Glomerular endothelial cell (primary cell): ENCODE measurements at regions not wholly inside any gene's neighbourhood (a gene's known extent, or its start where the extent isn't known, plus 50 kb on each side); places are given as distances from the start of the nearest gene placed in this dataset.

Experiments used
- DNase-seq: peaks from one replicate; pipeline ENCODE4 v3.0.0-alpha.2; 2011; ENCODE audit warnings: low read depth, low spot score; ENCODE audit errors: extremely low read depth

DNA sequence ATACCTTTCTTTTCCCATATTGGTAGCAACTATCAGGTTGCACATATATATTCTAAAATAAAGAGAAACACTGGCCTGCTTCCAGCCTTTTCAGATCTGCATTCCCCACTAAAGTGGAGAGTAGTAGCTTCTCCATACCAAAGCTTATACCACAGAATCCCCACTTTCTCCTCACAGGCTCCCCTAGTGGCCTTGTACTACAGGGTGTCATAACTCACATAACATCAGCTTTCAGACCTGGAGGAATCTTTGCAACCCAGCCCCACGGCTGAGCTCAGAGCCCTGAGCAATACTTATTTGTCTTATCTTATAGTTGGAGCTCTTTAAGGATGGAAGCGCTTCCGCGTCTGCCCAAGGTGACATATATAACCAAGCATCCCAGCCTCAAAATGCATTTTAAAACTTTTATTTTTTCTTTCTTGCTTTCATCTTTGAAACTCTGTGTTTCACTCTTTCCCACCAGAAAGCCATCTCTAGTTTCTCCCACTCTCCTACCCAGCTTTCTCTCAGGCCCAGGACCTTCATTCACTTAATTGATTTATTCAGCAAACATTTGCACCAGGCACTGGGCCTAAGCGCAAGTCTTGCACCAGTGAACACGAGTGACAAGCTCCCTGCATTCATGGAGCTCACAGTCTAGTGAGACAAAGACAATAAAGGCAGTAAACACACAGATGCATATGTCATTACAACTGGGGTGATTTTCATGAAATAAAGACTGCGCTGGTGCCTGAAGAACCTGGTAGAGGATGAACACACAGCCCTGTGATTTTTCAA, 254.7 kb downstream of the IPO8 start:
- DNase-seq, result no peak

DNA sequence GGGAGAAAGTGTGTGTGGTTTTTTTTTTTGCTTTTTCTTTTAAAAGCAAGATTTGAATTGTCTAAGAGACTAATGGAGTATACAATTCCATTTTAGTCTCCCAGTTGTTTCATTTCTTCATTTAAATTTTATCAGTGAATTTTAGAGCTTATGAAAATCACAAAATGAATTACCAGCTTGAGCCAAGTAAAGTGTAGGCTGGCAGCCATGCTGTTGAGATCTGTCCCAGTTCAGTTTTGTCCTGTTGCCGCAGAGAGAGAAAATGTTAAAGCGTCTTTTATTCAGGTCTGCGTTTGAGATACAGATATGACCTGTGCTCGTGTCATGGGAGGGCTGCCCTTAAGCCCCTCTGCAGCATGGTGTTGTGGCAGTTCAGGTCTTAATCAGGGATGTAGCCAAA, 256.5 kb downstream of the IPO8 start:
- DNase-seq, result no peak

DNA sequence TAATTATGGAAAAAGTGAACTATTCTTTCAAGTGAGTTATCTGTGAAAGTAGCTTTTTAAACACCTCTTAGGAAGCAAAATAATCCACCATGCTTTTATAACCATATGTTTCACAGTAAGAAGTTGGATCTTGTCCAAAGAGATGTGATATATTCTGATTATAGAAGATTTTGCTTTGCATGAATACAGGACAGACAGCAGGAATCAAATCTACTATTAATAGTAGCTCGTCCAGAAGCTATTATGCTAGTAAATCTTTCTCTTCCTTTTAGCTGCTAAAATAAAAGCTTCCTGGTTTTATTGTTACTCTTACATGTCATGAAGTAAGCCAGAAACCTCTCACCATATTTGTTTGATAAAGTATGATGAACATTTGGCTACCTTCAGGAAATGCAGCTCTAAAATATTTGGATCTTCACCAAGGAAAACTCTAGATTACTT, 257.0 kb downstream of the IPO8 start:
- no peak for DNase-seq

DNA sequence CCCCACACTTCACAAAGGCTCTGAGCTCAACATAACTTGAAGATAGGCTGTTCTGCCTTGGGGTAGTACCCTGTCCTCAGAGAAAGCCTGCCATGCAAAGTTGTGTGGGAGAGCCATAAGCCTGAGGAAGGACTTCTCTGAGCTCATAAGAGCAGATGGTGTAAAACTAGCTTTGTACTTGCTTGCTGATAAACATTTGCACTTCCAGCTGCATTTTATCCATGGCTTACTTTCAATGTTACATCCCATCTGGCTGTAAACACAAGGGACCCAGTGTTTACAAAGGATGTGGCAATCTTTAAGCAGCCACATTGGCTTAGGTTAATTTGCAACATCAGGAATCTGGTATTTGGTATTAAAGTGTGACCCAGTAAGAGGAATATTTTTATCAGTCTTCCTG, 258.1 kb downstream of the IPO8 start:
- DNase-seq, result no peak

DNA sequence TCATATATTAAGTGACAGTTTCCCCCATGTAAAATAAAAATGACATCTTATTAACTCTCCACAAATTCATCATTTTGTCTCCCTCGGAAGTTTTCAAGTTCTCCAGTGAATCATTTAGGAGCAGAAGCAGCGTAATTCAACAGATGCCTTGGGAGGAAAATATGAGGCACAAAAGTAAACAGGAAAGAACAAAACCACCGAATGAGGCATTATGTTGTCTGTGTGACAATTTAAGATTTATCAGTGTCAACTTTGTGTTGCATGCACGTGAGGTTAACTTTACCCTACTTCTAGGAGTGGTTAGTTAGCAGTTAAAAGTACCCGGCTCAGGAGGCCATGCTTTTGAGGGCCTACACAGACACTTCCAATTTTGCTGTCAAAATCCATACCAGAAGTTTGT, 258.6 kb downstream of the IPO8 start:
- no peak for DNase-seq

DNA sequence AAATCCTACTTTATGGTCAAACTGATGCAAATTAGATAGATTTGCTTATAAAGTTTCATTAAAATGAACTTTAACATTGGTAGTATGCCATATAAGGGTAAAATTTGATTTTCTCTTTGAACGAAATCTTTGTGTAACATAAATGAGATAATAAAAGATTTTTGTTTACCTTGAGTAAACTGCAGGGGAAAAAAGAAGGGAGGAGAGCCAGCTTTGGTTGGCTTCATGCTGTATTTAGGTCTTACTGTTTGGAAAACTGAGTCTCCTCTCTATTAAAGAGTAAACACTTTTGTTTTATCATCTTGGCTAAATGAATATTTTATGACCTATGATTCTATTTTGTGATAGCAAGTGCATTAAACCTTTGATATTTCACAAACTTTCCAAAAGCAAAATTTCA, 267.6 kb downstream of the IPO8 start:
- no peak for DNase-seq

DNA sequence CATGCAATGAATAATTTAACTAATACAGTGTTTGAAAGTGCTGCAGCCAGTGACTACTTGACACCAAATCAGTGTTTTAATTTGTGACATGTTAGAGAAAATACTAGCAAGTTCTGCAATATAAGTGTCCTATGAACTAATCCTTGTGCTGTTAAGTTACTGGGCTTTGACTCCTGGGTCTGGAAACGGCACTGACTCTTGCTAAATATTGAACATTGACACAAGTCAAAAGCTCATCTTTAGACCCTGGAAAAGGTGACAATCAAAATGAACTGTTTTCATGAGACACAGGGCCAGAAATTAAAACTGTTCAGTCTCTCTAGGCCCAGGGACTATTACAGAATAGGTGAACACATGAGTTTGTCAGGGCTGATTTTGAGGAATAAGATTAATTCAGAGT, 268.1 kb downstream of the IPO8 start:
- DNase-seq, result no peak

DNA sequence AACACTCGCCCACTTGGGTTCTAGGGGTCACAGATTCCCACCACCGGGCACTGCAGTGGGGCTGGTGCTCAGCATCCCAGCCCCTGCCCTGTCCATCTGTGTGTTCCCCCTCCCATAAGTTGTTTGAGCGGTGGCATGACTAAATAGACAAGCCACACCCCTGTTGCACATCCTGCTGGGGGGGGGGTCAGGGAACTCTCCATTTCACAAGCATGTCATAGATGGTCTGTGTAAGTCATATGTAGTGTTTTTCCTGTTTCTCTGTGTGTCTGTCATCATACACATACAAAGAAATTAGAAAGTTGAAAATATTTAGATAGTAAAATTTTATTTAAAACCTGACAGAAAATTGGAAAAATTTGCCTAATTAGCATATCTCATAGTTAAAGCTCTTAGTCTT, 270.2 kb downstream of the IPO8 start:
- no peak for DNase-seq

DNA sequence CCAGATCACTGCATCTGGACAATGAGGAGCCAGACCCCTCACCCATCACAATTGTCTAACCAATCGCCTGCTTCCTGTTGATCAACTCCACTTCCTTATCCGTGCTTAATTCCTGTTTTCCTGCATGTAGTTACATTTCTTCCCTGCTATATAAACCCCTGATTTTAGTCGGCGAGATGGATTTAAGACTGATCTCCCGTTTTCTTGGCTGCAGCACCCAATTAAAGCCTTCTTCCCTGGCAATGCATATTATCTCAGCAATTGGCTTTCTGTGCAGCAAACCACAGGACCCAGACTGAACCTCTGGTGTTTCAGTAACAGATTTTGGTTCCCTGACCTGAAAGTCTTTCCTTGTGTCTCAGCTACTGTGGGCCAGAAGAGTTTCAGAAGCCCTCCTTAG, 272.3 kb downstream of the IPO8 start:
- no peak for DNase-seq

DNA sequence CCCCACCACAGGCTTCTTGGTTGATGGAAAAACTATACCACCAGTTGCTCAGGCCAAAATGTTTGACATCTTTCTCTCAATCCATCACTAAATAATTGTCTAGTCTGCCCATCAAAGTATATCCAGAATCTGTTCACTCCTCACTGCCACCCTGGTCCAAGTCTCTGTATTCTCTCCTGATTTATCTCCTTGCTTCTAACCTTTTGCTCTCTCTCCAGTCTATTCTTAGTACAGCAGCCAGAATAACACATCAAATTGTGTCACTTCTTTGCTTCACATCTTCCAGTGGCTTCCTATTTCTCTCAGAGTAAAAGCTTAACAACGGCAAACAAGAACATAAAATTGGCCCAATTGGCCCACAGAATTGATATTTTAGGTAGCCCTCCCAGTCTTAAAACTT, 272.8 kb downstream of the IPO8 start:
- no peak for DNase-seq

DNA sequence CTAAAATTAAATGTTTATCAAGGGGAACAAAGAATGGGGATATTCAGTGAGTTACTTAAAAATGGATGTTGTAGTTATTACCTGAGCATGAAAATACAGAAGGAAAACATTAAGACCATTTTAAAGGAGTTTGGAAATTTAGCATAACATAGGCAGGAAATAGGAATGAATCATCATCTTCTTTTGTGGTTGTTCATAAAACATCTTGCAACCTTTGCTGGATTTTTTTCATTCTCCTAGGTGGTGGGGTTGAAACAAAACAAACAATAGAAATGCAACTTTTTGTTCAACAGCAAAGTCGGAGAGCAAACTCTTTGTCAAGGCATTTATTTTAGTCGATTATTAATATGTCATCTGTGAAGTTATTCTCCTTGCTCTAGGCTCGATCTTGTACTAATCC, 275.1 kb downstream of the IPO8 start:
- no peak for DNase-seq

DNA sequence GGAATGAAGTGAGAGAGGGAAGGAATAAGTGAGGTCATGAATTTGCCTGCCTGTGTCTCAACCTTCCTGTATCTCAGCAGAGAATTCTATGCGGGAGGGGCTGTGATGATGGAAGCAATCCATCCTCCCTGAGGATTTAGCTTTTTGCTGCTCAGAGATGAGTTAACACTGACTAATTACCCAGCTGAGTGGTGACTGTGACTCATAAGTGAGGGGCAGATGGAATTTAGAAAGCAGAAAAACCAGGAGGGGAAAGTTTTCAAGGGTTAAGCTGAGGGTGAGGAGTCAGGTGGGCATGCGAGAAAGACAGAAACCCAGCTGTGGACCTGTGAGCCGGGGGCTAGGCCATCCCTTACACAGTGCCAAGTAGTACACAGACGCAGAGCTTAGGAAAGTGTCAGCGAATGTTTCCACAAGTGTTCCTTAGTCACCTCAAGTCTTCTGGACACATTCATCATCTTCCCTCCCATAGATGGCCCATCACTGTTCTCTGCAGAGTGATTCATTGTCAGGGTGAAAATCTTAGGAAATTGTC, 277.9 kb downstream of the IPO8 start:
- no peak for DNase-seq

DNA sequence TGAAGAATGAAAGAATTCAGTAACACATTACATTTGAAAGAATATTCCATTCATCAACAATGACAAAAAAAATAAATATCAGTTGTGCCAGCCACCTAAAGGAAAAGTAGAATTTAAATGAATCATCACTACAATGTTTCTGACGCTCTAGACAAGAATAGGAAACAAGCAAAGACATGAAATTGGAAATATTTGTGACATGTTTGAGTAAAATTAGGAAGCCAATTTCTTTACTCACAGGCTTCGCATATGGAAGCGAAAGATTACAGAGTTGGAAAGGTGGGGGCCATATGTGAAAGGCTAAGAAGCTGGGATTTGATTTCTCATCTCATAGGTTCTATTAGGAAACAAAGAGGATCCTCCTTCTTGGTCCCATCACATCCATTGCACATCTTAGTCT, 279.0 kb downstream of the IPO8 start:
- no peak for DNase-seq

DNA sequence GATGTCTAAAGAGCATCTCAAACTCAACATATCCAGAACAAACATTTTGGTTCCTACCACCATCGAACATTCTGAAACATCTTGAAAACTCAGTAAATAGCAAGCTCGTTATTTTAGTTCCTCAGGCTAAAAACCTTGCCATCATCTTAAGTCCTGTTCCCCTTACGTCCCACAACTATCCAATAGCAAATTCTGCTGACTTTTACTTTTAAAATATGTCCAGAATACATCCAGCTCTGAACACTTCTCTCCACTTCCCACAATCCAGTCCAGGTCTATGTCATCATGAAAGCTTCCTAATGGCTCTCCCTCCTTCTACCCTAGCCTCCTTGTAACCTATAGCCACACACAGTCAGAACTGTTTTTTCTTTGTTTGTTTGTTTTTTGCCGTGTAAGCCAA, 279.9 kb downstream of the IPO8 start:
- DNase-seq, result no peak

DNA sequence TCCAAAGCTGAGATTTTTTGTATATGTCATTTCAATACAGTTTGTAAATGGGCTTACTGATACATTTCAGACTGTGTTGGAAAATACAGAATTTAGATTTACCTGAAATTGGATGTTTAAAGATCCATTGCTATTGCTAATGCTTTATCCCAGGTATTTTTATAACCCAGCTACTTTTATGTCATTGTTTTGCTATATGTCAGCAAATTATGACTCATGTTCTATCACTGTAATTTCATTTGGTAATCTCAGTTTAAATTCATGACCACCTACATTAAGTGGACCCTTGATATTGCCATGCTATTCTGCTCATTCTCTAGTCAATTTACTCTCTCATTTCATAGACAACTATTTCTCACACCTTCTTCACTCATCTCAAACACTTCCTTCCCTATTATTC, 281.2 kb downstream of the IPO8 start:
- DNase-seq, result no peak

DNA sequence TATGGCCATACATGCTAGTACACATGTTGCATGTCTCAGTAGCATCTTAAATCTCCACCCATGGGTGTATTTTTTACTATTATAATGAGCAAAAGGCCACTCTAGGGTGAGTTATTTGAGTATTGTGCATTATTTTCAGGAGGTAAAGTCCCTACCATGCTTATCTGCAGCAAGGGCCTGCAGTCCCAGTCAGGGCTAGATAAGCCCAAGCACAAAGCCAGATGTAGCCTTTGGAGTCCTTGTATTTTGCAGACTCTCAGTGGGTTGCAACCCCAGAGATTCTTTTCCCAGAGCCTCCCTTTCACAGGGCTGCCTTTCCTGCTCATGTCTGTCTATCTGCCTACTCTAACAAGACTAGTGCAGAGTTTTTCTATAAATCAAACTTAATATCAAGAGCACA, 295.3 kb downstream of the IPO8 start:
- DNase-seq, result no peak

DNA sequence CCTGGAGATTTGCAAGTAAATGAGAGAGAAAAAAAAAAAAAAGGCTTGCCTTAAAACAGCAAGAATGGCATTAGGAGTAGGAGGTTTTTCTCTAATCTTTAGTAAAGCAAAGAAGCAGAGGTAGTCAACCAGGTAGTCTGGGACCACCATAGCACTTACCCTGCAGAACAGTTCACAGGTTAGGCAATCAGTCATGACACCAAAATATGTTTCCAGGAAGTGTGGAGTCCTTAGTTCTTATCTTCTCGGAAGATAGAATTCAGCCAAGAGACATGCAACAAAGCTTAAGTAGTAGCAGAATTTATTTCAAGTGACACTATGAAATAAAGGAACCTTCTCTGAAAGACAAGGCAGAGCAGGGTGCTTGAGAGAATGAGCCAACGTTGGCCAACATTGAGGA, 295.8 kb downstream of the IPO8 start:
- no peak for DNase-seq

DNA sequence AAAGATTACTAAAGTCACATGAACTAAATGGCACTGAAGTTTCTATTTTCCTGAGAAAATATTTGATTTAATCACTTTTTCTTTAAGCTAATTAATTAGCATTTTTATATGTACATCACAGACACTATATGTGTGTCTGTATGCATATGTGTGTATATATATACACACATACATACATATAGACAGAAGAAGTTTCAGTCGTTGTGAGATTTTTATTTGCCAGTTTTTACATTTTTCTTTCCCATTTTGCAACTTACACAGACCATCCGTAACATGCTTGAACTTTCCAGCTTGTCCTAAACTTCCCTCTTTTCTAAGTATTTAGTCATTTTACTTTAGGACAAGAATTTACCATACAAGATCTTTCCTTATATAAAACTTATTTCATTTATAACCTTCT, 299.1 kb downstream of the IPO8 start:
- no peak for DNase-seq

DNA sequence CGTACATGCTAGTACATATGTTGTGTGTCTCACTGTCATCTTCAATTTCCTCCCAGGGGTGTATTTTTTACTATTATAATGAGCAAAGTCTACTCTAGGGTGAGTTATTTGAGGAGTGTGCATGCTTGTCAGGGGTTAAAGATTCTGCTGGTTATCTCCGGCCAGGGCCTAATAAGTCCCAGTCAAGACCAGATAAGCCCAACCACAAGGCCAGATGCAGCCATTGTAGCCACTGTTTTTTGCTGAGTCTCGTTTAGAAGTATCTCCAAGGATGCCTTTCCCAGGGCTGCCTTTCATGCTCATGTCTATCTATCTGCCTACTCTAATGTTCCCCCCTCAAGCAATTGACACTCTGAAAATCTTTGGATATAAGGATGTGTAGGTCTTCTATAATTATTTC, 300.5 kb downstream of the IPO8 start:
- no peak for DNase-seq

DNA sequence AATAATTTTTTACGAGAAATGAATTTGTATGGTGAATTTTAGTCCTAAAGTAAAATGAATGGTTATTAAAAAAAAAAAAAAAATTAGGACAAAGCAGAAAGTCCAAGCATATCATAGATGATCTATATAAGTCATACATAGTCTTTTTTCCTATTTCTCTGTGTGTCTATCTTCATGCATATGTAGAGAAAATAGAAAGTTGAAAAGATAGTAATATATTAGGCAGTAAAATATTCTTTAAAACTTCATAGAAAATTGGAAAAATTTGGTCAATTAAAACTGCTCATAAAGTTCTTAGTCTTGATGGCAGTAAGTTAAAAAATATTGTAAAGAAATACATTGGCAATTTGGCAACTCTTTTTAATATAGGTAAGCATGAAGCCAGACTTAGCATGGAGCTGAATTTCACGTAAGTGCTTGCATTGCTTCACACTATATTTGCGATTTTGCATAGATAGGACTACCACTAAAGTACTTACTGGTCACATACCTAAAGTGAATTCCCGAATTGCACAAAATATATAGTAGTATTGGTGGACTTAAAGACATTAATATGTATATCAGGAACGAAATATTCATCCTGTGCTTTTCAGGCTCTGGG, 303.8 kb downstream of the IPO8 start:
- DNase-seq, result no peak

DNA sequence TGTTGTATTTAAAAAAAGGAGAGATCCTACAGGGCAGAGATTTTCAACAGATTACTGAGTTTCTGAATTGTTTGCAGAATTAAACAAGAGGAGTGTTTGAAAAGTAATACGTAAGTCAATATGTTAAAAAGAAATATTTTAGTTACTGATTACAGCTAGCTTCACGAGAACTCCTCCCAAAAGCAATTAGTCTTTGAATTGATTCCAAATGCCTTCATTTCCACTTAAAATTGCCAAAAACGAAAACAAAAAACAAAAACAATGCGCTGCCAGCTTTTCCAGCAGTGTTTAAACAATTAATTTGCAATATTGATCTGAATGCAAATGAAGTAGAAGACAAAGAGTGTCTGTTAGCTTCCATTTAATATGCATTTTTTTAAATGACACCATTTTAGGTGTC, 310.0 kb downstream of the IPO8 start:
- no peak for DNase-seq

DNA sequence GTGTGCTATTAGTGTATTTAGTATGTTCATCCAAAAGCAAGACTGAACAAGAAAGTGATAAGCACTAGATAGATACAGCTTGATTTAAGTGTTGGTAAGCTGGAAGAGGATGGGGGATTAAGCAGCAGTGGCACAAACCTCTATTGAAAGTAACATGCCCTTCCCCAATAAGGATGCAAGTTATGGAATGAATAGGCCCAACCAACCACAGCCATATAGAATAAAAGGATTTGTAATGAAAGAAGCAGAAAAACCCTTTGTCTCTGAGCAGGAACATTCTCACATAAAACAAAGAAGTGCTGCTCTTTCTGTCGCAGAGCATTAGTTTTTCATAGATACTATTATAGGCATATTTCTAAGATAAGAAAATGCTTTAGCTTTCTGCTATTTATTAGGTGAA, 310.7 kb downstream of the IPO8 start:
- no peak for DNase-seq

DNA sequence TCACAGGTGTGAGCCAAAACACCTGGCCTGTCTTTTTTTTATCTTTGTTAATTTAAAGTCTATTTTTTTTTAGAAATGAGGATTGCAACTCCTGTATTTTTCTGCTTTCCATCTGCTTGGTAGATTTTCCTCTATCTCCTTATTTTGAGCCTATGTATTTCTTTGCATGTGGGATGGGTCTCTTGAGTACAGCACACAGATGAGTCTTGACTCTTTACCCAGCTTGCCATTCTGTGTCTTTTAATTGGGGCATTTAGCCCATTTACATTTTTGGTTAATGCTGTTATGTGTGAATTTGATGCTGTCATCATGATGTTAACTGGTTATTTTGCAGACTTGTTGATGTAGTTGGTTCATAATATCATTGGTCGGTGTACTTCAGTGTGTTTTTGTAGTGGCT, 317.4 kb downstream of the IPO8 start:
- DNase-seq, result no peak
